22Rv1 (cell line): ENCODE measurements at regions not wholly inside any gene's neighbourhood (a gene's known extent, or its start where the extent isn't known, plus 50 kb on each side); places are given as distances from the start of the nearest gene placed in this dataset.
"Not testable (repeated sequence)": the region's sequence is repeated elsewhere in the genome, so short reads cannot be mapped to it uniquely, and the experiment has no call there.

Source experiments
- H3K27ac ChIP-seq: fragments of 450-650 bp; 2 replicates; pipeline ENCODE4 v1.5.1; 2017
- ZFX ChIP-seq: fragments of 450-650 bp; IDR thresholded peaks from 2 replicates; pipeline ENCODE4 v1.6.1; 2017; ENCODE audit warnings: antibody characterized with exemption, borderline replicate concordance
- TF ChIP-seq, protein P1 (sequence below): fragments of 450-650 bp; IDR thresholded peaks from 2 replicates; pipeline ENCODE4 v1.5.1; 2017; ENCODE audit warnings: mild to moderate bottlenecking

- H3K27ac ChIP-seq: not testable (repeated sequence)
Observed at GRCh38 chr4:131883181-131883580, 1265.9 kb upstream of the PCDH10 start.

DNA sequence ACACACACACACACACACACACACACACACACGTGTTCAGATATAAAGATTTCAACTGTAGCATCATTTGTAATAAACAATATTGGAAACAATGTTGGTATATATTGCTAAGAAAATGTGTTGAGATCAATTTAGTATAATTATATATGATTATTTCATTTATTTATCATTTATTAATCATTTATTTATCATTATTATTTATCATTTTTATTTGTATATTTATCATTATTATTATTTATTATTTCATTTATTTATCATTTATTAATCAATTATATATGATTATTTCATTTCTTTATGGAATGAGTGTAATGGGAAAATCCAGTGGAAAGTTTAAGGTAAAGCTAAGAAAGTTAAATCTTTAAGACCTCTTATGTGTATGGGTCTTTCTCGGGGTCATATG, 1223.4 kb upstream of the PCDH10 start:
- H3K27ac ChIP-seq: not testable (repeated sequence)

DNA sequence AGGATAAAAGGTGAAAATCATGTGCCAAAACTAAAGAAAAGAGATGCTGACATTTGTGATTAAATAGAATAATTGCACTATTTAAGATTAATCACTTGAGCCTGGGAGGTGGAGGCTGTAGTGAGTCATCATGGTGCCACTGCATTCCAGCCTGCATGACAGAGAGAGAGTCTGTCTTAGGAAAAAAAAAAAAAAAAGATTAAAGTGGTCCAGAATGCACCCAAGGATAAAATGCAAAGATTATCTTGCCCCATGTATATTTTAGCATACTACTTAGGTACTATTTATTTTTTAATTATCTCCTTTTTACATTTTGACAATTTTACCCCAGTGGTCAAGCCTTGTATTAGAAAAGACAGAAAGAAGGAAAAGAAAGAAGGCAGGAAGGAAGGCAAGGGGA, 1181.4 kb upstream of the PCDH10 start:
- not testable (repeated sequence) for H3K27ac ChIP-seq

DNA sequence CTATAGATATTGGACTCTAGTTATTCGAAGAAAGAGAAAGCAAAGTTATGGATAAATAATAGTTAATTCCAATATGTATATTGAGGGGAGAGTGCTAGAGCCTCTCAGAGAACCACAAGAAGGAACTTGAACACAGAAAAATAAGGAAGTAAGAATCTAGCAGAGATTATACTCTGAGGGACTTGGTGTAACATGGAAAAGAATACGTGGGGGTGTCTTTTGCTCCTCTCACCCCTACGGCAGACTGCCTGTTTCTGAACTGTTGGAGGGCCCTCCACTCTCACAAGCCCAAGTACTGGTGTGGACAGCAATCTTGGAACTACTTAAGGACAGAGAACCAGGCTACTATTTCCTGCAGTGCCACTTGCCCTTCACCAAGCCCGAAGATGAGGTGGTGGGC, 1174.4 kb upstream of the PCDH10 start:
- H3K27ac ChIP-seq: no peak overlapping the region

DNA sequence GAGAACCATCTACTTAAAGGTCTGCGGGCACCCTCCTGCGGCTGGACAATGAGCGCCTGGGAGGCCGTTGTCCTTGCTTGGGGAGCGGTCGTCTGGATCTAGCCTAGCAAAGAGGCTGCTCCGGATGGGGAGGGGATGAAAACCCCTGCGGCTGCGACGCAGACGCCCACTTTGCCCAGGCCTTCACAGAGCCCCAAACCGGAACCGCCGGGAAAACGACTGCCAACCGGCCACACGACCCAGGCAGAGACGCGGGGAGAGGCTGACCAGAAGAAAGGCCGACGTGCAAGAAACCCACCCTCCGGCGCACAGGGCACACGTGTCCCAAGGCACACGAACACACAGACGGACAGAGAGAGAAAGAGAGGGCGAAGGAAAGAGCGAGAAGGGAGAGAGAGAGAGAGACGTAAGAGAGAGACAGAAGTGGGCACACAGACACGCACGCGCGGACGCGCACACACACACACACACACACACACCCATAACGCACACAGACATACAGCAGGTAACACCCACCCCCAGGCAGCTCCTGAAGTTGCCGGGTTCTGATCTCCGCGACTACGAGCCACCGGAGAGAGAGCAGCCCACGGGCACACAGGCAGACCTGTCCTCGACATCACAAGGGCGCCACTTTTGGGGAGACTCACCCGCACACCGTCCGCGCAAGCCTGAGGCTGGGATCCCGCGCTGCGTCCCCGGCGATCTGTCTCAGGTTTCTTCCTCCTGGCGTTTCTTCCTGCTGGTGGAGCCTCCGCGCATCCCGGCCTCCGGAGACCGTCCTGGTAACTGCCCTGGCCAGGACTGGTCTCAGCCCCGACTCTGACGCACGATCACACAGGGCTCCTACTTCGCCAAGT, 1173.6 kb upstream of the PCDH10 start:
- H3K27ac ChIP-seq: not testable (repeated sequence)

More for the DNA sequence above, 1174.4 kb upstream of the PCDH10 start:
- no peak for TF ChIP-seq ZFX
- TF ChIP-seq, protein P1, sequence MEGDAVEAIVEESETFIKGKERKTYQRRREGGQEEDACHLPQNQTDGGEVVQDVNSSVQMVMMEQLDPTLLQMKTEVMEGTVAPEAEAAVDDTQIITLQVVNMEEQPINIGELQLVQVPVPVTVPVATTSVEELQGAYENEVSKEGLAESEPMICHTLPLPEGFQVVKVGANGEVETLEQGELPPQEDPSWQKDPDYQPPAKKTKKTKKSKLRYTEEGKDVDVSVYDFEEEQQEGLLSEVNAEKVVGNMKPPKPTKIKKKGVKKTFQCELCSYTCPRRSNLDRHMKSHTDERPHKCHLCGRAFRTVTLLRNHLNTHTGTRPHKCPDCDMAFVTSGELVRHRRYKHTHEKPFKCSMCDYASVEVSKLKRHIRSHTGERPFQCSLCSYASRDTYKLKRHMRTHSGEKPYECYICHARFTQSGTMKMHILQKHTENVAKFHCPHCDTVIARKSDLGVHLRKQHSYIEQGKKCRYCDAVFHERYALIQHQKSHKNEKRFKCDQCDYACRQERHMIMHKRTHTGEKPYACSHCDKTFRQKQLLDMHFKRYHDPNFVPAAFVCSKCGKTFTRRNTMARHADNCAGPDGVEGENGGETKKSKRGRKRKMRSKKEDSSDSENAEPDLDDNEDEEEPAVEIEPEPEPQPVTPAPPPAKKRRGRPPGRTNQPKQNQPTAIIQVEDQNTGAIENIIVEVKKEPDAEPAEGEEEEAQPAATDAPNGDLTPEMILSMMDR: no peak

- H3K27ac ChIP-seq: not testable (repeated sequence)
Observed at GRCh38 chr4:131976133-131977002, 1172.7 kb upstream of the PCDH10 start.

GRCh38 chr4:131978120-131978519, 1171.0 kb upstream of the PCDH10 start:
- no peak overlapping the region for H3K27ac ChIP-seq
- TF ChIP-seq, protein P1: no peak
- no peak for TF ChIP-seq ZFX

DNA sequence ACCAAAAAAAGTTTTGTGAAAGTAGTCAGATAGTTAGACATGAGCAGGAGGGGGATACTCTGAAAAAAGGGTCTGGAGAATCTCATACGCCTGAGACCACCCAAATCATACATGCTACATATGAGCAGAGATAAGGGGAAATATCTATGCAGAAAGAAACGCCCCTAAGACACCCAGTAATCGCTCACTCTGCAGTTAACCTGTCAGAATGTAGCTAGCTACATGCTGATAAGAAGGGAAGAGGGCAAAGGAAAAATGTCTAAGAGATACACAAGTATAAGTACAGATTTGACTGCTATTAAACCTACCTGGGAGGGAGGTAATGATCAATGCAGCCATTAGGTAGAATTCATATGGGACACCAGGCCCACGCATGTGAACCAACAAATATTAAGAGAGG, 1159.5 kb upstream of the PCDH10 start:
- no peak for TF ChIP-seq ZFX
- TF ChIP-seq, protein P1: no peak
- no peak overlapping the region for H3K27ac ChIP-seq

- TF ChIP-seq, protein P1: no peak
- TF ChIP-seq ZFX: no peak
- no peak overlapping the region for H3K27ac ChIP-seq
Observed at GRCh38 chr4:132001542-132001941, 1147.6 kb upstream of the PCDH10 start.

- TF ChIP-seq, protein P1: no peak
- TF ChIP-seq ZFX: no peak
- no peak overlapping the region for H3K27ac ChIP-seq
Observed at GRCh38 chr4:132003593-132003992, 1145.5 kb upstream of the PCDH10 start.
